DND-41 (cell line): ENCODE measurements at regions not wholly inside any gene's neighbourhood (a gene's known extent, or its start where the extent isn't known, plus 50 kb on each side); places are given as distances from the start of the nearest gene placed in this dataset.
"Not testable (repeated sequence)": the region's sequence is repeated elsewhere in the genome, so short reads cannot be mapped to it uniquely, and the experiment has no call there.

Experiments used
- CTCF ChIP-seq: IDR thresholded peaks from 2 replicates; pipeline ENCODE4 v1.5.1; 2012; ENCODE audit warnings: borderline replicate concordance, low read length, moderate library complexity, mild to moderate bottlenecking; ENCODE audit not compliant: poor library complexity, severe bottlenecking; ENCODE audit errors: extremely low read depth
- EZH2 ChIP-seq: IDR thresholded peaks from 3 replicates; pipeline ENCODE4 v1.6.1; 2012; ENCODE audit warnings: borderline replicate concordance, low read depth, mild to moderate bottlenecking, moderate library complexity, low read length, inconsistent platforms; ENCODE audit not compliant: severe bottlenecking

- TF ChIP-seq CTCF, EZH2: not testable (repeated sequence)
These were observed 786.0 kb upstream of the SORCS1 start for GRCh38 chr10:107950411-107951062.
